KOPT-K1 (cell line): ENCODE measurements at regions not wholly inside any gene's neighbourhood (a gene's known extent, or its start where the extent isn't known, plus 50 kb on each side); places are given as distances from the start of the nearest gene placed in this dataset.

Experiments used
- H3K27ac ChIP-seq: fragments of 200-600 bp; sonication (generic); 2 replicates; pipeline ENCODE4 v1.5.1; 2016; ENCODE audit warnings: antibody characterized with exemption, mild to moderate bottlenecking, low read depth, low read length; ENCODE audit not compliant: poor library complexity, severe bottlenecking
- H3K36me3 ChIP-seq: fragments of 200-600 bp; sonication (generic); 2 replicates; pipeline ENCODE4 v1.5.1; 2017; ENCODE audit warnings: antibody characterized with exemption, mild to moderate bottlenecking, low read length, moderate library complexity; ENCODE audit not compliant: insufficient read depth
- H3K9me3 ChIP-seq: fragments of 200-600 bp; sonication (generic); 2 replicates; pipeline ENCODE4 v1.5.1; 2017; ENCODE audit warnings: antibody characterized with exemption, low read length, mild to moderate bottlenecking; ENCODE audit not compliant: insufficient read depth, poor library complexity, severe bottlenecking

DNA sequence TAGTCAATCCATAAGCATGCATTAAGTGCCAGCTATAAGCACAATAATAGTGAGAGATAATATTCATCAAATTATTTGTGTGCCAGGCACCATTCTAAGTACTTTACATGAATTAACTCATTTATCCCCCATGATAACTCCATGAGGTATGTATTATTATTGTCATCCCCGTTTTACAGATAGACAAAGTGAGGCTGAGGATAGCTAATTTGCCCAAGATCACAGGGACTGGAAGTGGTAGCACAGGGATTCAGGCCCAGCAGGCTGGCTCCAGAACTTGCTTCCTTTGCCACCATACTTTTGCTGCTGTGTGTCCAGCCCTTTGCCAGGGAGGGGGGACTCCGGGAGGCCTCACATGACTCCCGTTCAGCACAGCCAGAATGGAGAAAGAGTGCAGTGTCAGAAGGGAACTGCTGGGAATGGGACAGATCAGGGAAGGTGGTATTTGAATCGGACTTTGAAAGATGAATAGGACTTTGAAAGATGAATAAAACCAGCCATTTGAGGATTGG, 128.0 kb upstream of the PWP1 start:
- Histone ChIP-seq H3K9me3 (no peaks in the 10 kb centered on the region), H3K27ac (no peak overlapping the region), H3K36me3 (no peaks in the 10 kb centered on the region)

DNA sequence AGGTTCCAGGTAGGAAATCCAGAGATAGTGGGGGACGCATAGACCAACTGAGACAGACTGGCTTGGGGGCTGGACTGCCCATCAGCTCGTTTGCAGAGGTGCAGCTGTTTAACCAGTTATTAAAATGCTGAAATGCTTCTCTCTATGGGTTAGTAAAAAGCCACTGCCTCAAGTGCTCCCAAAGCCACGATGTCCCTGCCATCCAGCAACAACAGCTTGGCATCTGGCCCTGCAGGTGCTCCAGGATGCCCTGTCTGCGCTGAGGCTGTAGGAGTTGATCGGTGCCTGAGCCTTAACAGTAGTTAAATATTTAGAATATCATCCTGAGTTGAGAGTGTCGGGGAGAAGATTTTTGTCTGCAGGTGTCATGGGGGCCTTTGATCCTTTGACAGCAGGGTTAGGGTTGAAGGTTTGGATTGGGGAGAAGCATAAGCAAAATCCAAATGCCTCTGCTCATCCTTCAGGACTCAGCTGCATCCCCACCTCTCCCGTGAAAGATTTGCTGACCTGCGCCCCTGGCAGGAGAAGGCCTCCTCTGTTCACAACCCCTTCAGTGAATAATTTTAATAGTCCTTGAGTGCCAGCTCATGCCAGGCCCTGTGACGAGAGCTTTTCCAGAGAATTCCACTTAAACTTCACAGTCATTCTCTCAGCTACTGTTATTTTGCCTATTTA, 127.3 kb upstream of the PWP1 start:
- Histone ChIP-seq H3K9me3 (no peaks in the 10 kb centered on the region), H3K27ac (no peak overlapping the region), H3K36me3 (no peaks in the 10 kb centered on the region)

DNA sequence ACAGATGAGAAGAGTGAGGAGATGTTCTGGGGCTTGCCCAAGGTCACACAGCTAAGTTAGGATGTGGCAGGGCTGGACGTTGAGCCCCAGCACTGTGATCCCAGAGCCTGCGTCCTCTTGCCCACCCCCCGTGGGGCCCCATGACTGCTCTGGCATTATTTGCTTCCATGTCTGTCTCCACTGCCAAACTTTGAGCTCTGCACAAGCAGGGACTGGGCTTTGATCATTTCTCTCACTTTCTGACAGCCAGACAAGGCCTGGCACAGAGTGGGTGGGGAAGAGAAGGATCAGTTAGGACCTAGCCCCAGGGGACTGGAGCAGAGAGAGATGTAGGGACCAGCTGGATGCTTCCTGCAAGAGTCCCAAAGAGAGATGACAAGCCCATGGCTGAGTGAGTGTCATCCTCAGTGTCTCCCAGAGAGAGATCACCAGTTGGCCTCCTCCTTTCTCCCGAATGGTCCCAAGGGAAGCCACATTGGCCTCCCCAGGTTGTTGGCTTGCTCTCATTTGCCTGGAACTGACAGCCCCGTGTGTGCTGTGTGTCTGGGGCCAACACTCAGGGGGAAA, 126.7 kb upstream of the PWP1 start:
- H3K9me3 ChIP-seq = no peaks in the 10 kb centered on the region
- no peak overlapping the region for H3K27ac ChIP-seq
- H3K36me3 ChIP-seq = no peaks in the 10 kb centered on the region

DNA sequence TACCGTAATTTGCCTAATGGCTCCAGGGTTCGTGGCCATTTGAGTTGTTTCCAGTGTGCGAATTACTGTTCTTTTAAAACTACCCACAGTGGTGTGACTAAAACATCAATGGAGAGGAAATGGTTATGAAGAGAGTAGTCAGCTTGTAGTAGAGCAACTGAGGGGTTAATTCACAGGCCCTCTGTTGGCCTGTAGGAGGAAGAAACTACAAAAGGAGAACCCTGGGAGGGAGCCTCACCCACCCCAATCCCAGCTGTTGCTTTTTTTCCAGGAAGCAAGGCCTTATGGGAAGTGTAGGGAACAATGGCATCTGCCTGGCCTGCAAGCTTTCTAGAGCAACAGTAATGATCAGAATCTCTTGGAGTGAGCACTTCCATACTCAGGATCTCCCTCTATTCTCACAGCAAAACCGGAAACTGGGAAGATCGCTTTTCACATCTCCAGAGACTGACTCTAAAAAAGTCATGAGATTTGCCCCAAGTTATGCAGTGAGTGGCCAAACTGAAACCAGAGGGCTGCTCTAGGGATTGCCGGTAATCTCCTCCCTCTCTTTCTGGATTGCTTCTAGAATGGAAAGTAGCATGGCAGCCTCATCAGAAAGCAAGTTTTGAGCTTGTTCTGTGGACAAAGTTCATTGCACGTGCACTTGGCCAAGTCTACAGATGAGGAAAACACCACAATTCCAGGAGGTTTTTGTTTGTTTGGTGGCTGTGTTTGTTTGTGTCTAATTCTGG, 125.3 kb upstream of the PWP1 start:
- H3K9me3 ChIP-seq = no peaks in the 10 kb centered on the region
- H3K36me3 ChIP-seq = no peaks in the 10 kb centered on the region
- H3K27ac ChIP-seq = no peak overlapping the region

DNA sequence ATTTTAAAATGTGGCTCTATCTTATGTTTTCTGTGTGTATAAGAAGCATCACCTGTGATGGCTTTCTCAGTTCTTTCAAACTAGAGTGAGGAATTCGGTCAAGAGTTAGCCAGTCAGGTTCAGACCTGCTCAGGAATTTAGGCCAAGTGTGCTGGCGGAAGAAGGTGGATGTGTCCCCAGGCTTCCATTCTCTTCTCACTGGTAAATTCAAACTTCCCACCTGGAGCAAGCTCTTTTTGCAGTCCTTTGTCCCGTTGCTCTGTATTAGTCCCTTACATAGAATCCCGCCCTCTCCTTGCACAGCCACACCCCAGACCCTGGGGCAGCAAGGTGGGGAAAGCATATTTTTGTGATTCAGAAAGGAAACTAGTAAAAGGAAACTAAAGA, 124.7 kb upstream of the PWP1 start:
- Histone ChIP-seq H3K36me3 (no peaks in the 10 kb centered on the region), H3K27ac (no peak overlapping the region), H3K9me3 (no peaks in the 10 kb centered on the region)

DNA sequence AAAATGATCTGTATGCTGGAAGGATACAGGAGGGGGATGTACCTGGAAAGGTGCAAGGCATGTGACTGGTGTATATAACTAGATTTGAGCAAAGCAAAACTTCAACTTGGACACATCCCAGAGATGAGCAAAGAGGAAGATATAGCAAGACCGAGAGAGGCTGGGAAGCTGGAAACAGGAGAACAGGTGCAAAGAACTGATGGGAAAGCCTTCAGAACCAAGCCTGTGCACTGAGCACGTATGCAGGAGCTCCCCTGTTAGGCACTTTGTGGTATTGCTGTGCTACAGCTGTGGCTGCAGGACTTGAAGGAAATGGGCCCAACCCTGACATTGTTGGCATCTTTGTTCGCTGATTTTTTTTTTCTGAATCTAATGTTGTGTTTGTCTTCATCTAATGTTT, 120.7 kb upstream of the PWP1 start:
- Histone ChIP-seq H3K9me3 (no peaks in the 10 kb centered on the region), H3K36me3 (no peaks in the 10 kb centered on the region), H3K27ac (no peak overlapping the region)

DNA sequence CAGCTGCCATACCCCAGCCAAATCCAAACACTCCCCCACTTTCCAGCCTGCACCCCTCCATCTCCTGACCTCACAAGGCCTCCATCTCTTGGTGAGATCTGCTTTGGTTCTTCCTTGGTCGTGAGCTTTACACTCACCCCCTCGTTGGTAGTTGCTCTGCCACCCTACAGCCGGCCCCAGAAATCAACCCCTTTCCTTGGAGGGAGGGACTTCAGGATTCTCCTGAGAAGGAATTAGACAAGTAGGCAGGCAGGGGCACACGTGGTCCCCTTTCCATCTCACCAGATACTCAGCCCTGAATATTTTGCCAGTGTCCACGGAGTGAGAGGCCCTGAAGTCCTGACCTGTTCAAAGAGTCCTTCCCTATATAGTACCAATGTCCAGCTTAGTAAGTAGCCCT, 120.0 kb upstream of the PWP1 start:
- H3K27ac ChIP-seq = no peak overlapping the region
- no peaks in the 10 kb centered on the region for H3K9me3 ChIP-seq
- no peaks in the 10 kb centered on the region for H3K36me3 ChIP-seq

DNA sequence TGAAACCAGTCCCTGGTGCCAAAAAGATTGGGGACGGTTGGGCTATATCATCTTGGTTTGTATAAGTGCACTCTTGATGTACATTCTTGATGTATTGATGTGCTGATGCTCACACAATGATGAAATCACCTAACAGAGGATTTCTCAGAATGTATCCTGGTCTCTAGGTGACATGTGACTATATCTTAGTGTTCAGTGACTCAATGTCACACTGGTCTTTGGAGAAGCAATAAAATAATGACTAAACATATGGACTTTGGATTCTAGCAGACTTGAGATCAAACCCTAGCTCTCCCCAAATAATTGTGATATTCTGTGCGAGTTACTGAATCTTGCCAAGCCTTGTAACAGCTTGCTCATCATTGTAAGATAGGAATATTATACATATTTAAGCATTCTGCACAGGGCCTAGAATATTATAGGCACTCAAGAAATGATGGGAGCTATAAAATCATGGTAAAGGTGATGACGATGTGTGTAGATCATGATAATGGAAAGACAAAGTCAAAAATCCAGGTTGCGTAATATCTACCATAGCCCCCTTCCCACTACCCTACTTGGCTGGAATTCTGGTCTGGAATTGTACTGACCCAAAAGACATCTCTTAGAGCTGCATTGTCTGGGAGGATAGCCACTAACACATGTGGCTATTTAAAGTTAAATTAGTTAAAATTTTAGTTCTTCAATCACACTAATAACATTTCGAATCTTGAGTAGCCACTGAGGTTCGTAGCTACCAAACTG, 117.6 kb upstream of the PWP1 start:
- Histone ChIP-seq H3K36me3 (no peaks in the 10 kb centered on the region), H3K27ac (no peak overlapping the region), H3K9me3 (no peaks in the 10 kb centered on the region)

DNA sequence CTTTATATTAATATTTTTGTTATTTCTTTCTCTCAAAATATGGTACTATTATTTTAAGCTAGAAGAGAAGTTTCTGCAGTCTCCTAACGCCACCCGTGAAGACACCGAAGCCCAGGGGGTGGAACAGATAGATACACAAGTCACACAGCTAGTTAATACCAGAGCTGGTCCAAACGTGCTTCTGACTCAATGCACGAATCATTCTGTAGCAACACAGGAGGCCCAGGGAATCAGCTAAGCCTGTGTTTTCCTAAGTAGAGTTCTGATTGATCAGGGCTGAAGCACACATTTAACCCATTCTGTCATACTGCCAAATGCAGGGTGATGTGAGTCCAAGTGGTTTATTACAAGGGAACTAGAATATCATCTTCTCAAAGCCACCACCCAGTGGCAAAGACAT, 116.9 kb upstream of the PWP1 start:
- H3K27ac ChIP-seq = no peak overlapping the region
- no peaks in the 10 kb centered on the region for H3K9me3 ChIP-seq
- H3K36me3 ChIP-seq = no peaks in the 10 kb centered on the region

DNA sequence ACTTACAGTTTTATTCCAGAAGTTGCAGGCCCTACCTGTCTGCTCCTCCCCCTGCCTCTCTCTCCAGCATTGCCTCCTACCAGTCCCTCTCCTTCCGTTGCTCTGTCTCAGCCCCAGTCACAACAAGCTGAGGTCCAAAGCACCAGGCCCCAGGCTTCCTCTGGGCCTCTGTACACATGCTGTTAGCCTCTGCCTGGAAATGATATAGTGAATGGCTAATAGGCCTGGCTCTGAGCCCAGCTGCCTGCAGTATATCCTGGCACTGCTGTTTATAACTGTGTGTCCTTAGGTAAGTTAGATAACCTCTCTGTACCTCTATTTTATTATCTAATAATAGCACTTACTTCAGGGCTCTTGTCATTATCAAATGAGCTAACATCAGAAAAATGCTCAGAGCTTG, 114.9 kb upstream of the PWP1 start:
- H3K27ac ChIP-seq = no peak overlapping the region
- H3K36me3 ChIP-seq = no peaks in the 10 kb centered on the region

DNA sequence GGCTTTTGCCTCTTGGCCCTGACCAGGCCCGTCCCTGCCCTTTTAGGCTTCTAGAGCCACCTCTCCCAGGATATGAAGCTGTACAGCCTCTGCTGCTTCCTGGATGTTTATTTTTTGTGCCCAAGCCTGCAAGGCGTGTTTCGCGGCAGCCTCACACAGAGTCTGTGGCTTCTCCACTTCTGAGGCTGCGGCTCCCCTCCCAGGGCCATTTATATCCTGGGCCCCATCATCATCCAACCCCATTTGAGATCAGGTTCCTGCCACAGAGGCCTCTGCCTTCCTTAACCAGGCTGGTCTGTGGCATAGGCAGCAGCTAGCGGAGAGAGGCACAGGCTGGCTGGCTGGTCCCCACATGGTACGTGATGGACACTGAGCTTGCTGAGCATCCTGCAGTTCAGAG, 114.1 kb upstream of the PWP1 start:
- no peaks in the 10 kb centered on the region for H3K9me3 ChIP-seq
- H3K27ac ChIP-seq = no peak overlapping the region
- H3K36me3 ChIP-seq = no peaks in the 10 kb centered on the region

More for the DNA sequence above, 114.9 kb upstream of the PWP1 start:
- no peaks in the 10 kb centered on the region for H3K9me3 ChIP-seq

DNA sequence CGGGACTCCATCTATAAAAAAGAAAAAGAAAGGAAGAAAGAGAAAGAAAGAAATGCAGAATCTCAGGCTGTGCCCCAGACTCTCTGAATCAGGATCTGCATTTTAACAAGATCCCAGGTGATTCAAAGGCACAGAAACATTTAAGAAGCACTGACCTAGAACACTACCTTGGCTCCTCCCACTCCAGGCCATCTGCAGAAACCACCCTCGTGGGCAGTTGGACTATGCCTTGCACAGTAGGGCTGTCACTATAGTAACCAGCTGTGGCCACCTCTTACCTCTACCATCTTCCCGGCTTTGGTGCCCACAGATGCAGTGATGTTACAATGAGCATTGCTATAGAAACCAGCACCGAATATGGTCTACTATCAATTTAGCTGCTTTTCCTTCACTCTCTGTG, 110.9 kb upstream of the PWP1 start:
- no peaks in the 10 kb centered on the region for H3K9me3 ChIP-seq
- no peaks in the 10 kb centered on the region for H3K36me3 ChIP-seq
- H3K27ac ChIP-seq = no peak overlapping the region

DNA sequence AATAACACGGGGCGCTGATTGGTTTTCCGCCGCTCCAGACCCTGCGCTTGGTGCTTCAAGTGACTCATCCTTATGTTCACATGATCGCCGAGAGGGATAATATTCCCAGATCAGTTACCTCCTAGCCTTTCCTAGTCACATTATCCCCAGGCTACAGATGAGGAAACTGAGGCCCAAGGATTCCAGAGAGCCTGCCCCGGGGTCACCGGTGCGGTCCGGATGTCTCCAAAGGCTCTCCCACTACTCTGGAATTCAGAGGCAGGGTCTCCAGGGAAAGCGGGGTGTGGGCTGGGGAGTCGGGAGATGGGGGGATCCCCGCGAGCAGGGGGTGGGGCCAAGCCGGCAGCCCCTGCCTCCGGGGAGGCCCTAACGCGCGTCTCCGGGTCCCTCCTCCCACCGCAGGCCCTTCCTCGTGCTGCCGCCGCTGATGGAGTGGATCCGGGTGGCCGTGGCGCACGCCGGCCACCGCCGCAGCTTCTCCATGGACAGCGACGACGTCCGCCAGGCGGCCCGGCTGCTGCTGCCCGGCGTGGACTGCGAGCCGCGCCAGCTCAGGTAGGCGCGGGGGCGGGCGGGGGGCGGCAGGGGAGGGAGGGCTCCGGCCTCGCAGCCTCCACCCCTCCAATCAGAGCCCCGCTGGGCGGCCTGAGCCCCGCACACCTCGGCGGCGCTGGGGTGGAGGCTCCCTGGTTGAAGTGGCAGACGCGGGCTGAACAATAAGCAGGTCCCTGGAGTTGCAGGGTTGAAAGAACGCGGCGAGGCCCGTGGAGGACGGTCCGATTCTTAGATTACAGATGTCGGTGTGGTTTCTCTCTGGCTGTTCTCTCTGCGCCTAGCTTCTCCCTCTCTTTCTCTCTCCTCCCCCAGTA, 104.6 kb upstream of the PWP1 start:
- no peaks in the 10 kb centered on the region for H3K36me3 ChIP-seq
- no peak overlapping the region for H3K27ac ChIP-seq
- no peaks in the 10 kb centered on the region for H3K9me3 ChIP-seq

DNA sequence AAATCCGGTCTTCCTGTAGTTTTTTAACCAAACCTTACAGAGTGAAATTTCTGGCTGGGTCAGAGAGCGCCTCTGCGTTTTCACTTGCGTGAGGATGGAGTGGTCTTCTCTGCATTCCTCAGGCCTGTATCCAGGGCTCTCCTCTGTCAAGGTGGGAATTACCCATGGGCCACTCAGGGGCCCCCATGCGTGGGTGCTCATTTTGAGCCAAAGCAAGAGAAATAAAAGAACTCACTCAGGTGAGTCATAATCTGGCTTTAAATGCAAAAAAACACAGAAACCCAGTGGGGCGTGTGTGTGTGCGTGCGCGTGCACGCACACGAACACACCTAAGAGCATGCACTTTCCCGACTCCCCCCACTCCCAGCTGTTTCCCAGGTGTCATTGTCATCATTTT, 104.0 kb upstream of the PWP1 start:
- H3K9me3 ChIP-seq = no peaks in the 10 kb centered on the region
- no peak overlapping the region for H3K27ac ChIP-seq
- no peaks in the 10 kb centered on the region for H3K36me3 ChIP-seq
